Endodermal cell (in vitro differentiated cells): ENCODE measurements at regions not wholly inside any gene's neighbourhood (a gene's known extent, or its start where the extent isn't known, plus 50 kb on each side); places are given as distances from the start of the nearest gene placed in this dataset.

Experiments used
- DNase-seq: peaks from one replicate; pipeline ENCODE4 v3.0.0-alpha.2; 2017
- H3K27ac ChIP-seq: 2 replicates; pipeline ENCODE4 v1.5.1; 2013; ENCODE audit warnings: mild to moderate bottlenecking, low read depth, low read length, moderate library complexity
- H3K27me3 ChIP-seq: 2 replicates; pipeline ENCODE4 v1.6.1; 2013; ENCODE audit warnings: mild to moderate bottlenecking, low read length, moderate library complexity; ENCODE audit not compliant: insufficient read depth, control insufficient read depth, poor library complexity, severe bottlenecking
- H3K36me3 ChIP-seq: 2 replicates; pipeline ENCODE4 v1.7.0; 2013; ENCODE audit warnings: mild to moderate bottlenecking, low read length, moderate library complexity; ENCODE audit not compliant: control insufficient read depth, insufficient read depth
- H3K4me1 ChIP-seq: one replicate; pipeline ENCODE4 v1.7.0; 2013; ENCODE audit warnings: low read length; ENCODE audit not compliant: control insufficient read depth, insufficient read depth
- H3K4me3 ChIP-seq: 2 replicates; pipeline ENCODE4 v1.5.1; 2013; ENCODE audit warnings: mild to moderate bottlenecking, low read length, moderate library complexity
- H3K9ac ChIP-seq: 2 replicates; pipeline ENCODE4 v1.6.1; 2013; ENCODE audit warnings: mild to moderate bottlenecking, low read length, moderate library complexity; ENCODE audit not compliant: poor library complexity, severe bottlenecking; ENCODE audit errors: extremely low read depth
- H3K9me3 ChIP-seq: 2 replicates; pipeline ENCODE4 v1.6.1; 2013; ENCODE audit warnings: mild to moderate bottlenecking, low read length, moderate library complexity; ENCODE audit not compliant: control insufficient read depth
- H3K27ac Mint-ChIP-seq: 2 replicates; pipeline ENCODE4 v1.8.0; 2020; ENCODE audit warnings: mixed read lengths
- H3K27me3 Mint-ChIP-seq: 2 replicates; pipeline ENCODE4 v1.8.0; 2021; ENCODE audit warnings: mild to moderate bottlenecking, mixed read lengths; ENCODE audit not compliant: insufficient read depth
- H3K36me3 Mint-ChIP-seq: 2 replicates; pipeline ENCODE4 v1.8.0; 2020; ENCODE audit warnings: low read depth, mixed read lengths
- H3K4me1 Mint-ChIP-seq: 2 replicates; pipeline ENCODE4 v1.8.0; 2020; ENCODE audit warnings: mixed read lengths
- H3K4me3 Mint-ChIP-seq: 2 replicates; pipeline ENCODE4 v1.8.0; 2020; ENCODE audit warnings: mild to moderate bottlenecking, moderate library complexity, mixed read lengths
- H3K9me3 Mint-ChIP-seq: 2 replicates; pipeline ENCODE4 v1.8.0; 2020; ENCODE audit warnings: mild to moderate bottlenecking, mixed read lengths
- CTCF ChIP-seq: fragments of 200-600 bp; sonication (generic); conservative IDR thresholded peaks from 2 replicates; pipeline ENCODE4 v1.5.0; 2021; ENCODE audit warnings: antibody characterized with exemption, mild to moderate bottlenecking
- WGBS, 2 experiments: methylation state at CpG; one replicate each; pipeline versions ENCODE4 v1.1.5 to v1.1.7; 2013; ENCODE audit warnings: missing lambda C conversion rate in 2 of 2, mixed read lengths in 1 of 2; ENCODE audit not compliant: insufficient coverage in 1 of 2, insufficient read length in 1 of 2; 5-methylcytosine and 5-hydroxymethylcytosine counted together

- peak; percentile 74 for TF ChIP-seq CTCF
- 42% methylated on average over 4 of the region's 4 CpGs; no CpG with 5 or more reads in 1 of the 2 experiments for WGBS, 2 experiments
- no peak overlapping the region for H3K9ac ChIP-seq
- H3K4me1 Mint-ChIP-seq = peaks cover 36% of the 10 kb centered on the region
- H3K4me3 Mint-ChIP-seq = no peak overlapping the region
- H3K27ac ChIP-seq = no peak overlapping the region
- no peaks in the 10 kb centered on the region for H3K36me3 ChIP-seq
- peak; percentile 85 for DNase-seq
- H3K27ac Mint-ChIP-seq = no peak overlapping the region
- no peaks in the 10 kb centered on the region for H3K27me3 Mint-ChIP-seq
- peaks cover 7% of the 10 kb centered on the region for H3K4me1 ChIP-seq
- no peaks in the 10 kb centered on the region for H3K9me3 Mint-ChIP-seq
- no peaks in the 10 kb centered on the region for H3K36me3 Mint-ChIP-seq
- no peaks in the 10 kb centered on the region for H3K27me3 ChIP-seq
- no peak overlapping the region for H3K4me3 ChIP-seq
- no peaks in the 10 kb centered on the region for H3K9me3 ChIP-seq
These were observed 248.1 kb downstream of the CETN3 start for GRCh38 chr5:90161414-90161813.

- H3K4me3 ChIP-seq = no peak overlapping the region
- H3K4me3 Mint-ChIP-seq = no peak overlapping the region
- peaks cover 23% of the 10 kb centered on the region for H3K4me1 Mint-ChIP-seq
- no peak overlapping the region for H3K27ac ChIP-seq
- no peak for TF ChIP-seq CTCF
- peaks cover 9% of the 10 kb centered on the region for H3K36me3 Mint-ChIP-seq
- H3K36me3 ChIP-seq = no peaks in the 10 kb centered on the region
- no peaks in the 10 kb centered on the region for H3K27me3 ChIP-seq
- peaks cover 3% of the 10 kb centered on the region for H3K9me3 ChIP-seq
- H3K4me1 ChIP-seq = peaks cover 6% of the 10 kb centered on the region
- H3K9me3 Mint-ChIP-seq = peaks cover 11% of the 10 kb centered on the region
- H3K27me3 Mint-ChIP-seq = no peaks in the 10 kb centered on the region
- DNase-seq = no peak
- 95 to 100% methylated on average over 1 to 3 of the region's 3 CpGs for WGBS, 2 experiments
- H3K9ac ChIP-seq = no peak overlapping the region
- H3K27ac Mint-ChIP-seq = no peak overlapping the region
These were observed 251.4 kb downstream of the CETN3 start for GRCh38 chr5:90158131-90158530.

GRCh38 chr5:90153031-90153430, 256.5 kb downstream of the CETN3 start:
- WGBS, 2 experiments = 89 to 100% methylated on average over 1 to 2 of the region's 2 CpGs
- H3K27ac ChIP-seq = no peak overlapping the region
- H3K4me3 ChIP-seq = no peak overlapping the region
- TF ChIP-seq CTCF = no peak
- Mint-ChIP-seq H3K4me1 (no peaks in the 10 kb centered on the region), H3K27me3 (no peaks in the 10 kb centered on the region), H3K36me3 (peaks cover 16% of the 10 kb centered on the region), H3K27ac (no peak overlapping the region), H3K4me3 (no peak overlapping the region), H3K9me3 (peaks cover 24% of the 10 kb centered on the region)
- peaks cover 3% of the 10 kb centered on the region for H3K9me3 ChIP-seq
- H3K27me3 ChIP-seq = no peaks in the 10 kb centered on the region
- DNase-seq = no peak
- no peaks in the 10 kb centered on the region for H3K4me1 ChIP-seq
- no peaks in the 10 kb centered on the region for H3K36me3 ChIP-seq
- H3K9ac ChIP-seq = no peak overlapping the region
